PC-3 (cell line): ENCODE measurements at regions not wholly inside any gene's neighbourhood (a gene's known extent, or its start where the extent isn't known, plus 50 kb on each side); places are given as distances from the start of the nearest gene placed in this dataset.

Experiments used
- CTCF ChIP-seq: fragments of 300-600 bp; sonication (generic); conservative IDR thresholded peaks from 2 replicates; pipeline ENCODE4 v1.5.1; 2017; ENCODE audit warnings: antibody characterized with exemption, low read depth, mild to moderate bottlenecking, low read length
- EZH2 ChIP-seq: fragments of 300-600 bp; sonication (generic); IDR thresholded peaks from one replicate; pipeline ENCODE4 v1.6.1; 2017; ENCODE audit warnings: antibody characterized with exemption, mild to moderate bottlenecking, low read length; ENCODE audit not compliant: unreplicated experiment
- EZH2phosphoT487 ChIP-seq: fragments of 300-600 bp; sonication (generic); IDR thresholded peaks from 2 replicates; pipeline ENCODE4 v1.6.1; 2018; ENCODE audit warnings: mild to moderate bottlenecking, antibody characterized with exemption, low read length, borderline replicate concordance

GRCh38 chr3:148588291-148588690, 109.4 kb upstream of the AGTR1 start:
- TF ChIP-seq CTCF = no peak
- TF ChIP-seq EZH2 = no peak
- no peak for TF ChIP-seq EZH2phosphoT487
